ENCODE measurements at regions not wholly inside any gene's neighbourhood (a gene's known extent, or its start where the extent isn't known, plus 50 kb on each side); places are given as distances from the start of the nearest gene placed in this dataset.

- WGBS, 5 donors = 27 to 45% (median 30%) methylated on average over 3 of the region's 3 CpGs
- no peak overlapping the region for H3K27ac ChIP-seq
- intact Hi-C loops (cut with DNase I; ENCODE audit: low total_unique reads) = no loop called here
- no peak for TF ChIP-seq EP300 (IDR thresholded peaks at IDR 0.05)
- TF ChIP-seq CTCF (IDR thresholded peaks at IDR 0.05) = peak in 1 of 7 experiments; percentile 19
- H3K4me3 ChIP-seq = no peak overlapping the region
- DNase-seq = peak in 1 of 2 donors; percentile 13
- no peaks in the 10 kb centered on the region for H3K36me3 ChIP-seq
- H3K27me3 ChIP-seq = no peaks in the 10 kb centered on the region
- no peaks in the 10 kb centered on the region for H3K4me1 ChIP-seq
- no peaks in the 10 kb centered on the region for H3K9me3 ChIP-seq
Observed at GRCh38 chr4:36414248-36414647, 132.8 kb downstream of the DTHD1 start.

GRCh38 chr4:36417146-36417545 is 135.7 kb downstream of the DTHD1 start:
- intact Hi-C loops (cut with DNase I; ENCODE audit: low total_unique reads) = no loop called here
- H3K4me1 ChIP-seq = no peaks in the 10 kb centered on the region
- H3K27me3 ChIP-seq = peaks cover 0 to 8% (median 0%) of the 10 kb centered on the region in 3 donors

DNA sequence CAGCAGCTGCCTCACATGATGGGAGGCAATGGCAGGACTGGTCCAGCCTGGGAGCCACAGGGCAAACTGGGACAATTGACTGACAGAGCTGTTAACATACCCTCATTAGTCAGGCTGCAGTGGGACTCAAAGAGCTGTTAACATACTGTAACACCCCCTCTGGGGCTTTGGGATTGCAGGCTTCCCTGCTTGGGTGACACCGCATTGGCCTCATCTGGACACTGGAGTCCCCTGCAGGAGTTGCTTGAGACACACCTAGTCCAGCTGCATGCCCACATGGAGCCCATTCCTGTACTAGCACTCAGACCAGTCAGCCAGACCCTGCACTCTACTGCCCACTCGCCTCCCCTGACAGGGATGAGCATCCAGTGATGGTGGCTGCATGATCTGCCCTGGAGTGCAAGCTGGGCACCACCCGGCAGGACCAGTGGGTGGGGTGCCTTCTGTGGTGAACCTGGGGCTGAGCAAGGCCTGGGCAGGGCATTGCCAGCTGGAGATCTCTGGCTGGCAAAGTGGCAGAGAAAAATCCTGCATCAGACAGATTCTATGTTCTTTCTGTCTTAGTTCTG is 138.8 kb downstream of the DTHD1 start:
- TF ChIP-seq CTCF (IDR thresholded peaks at IDR 0.05) (no peak), POLR2AphosphoS5 (IDR thresholded peaks at IDR 0.05) (no peak), POLR2A (IDR thresholded peaks at IDR 0.05) (no peak), EP300 (IDR thresholded peaks at IDR 0.05) (no peak)
- Histone ChIP-seq H3K4me3 (no peak overlapping the region), H3K9me3 (no peaks in the 10 kb centered on the region), H3K36me3 (no peaks in the 10 kb centered on the region), H3K27ac (no peak overlapping the region), H3K27me3 (peaks cover 0 to 8% (median 0%) of the 10 kb centered on the region in 3 donors), H3K4me1 (no peaks in the 10 kb centered on the region)
- WGBS, 5 donors = 80 to 100% (median 90%) methylated on average over 2 to 3 of the region's 3 CpGs
- no peak for DNase-seq
- intact Hi-C loops (cut with DNase I; ENCODE audit: low total_unique reads) = no loop called here

More at GRCh38 chr4:36417146-36417545, 135.7 kb downstream of the DTHD1 start:
- WGBS, 5 donors = 79 to 90% (median 89%) methylated on average over 12 of the region's 12 CpGs
- DNase-seq = no peak
- Histone ChIP-seq H3K27ac (no peak overlapping the region), H3K36me3 (no peaks in the 10 kb centered on the region), H3K4me3 (no peak overlapping the region), H3K9me3 (no peaks in the 10 kb centered on the region)
- TF ChIP-seq CTCF (IDR thresholded peaks at IDR 0.05) (no peak), EP300 (IDR thresholded peaks at IDR 0.05) (no peak), POLR2A (IDR thresholded peaks at IDR 0.05) (no peak)

DNA sequence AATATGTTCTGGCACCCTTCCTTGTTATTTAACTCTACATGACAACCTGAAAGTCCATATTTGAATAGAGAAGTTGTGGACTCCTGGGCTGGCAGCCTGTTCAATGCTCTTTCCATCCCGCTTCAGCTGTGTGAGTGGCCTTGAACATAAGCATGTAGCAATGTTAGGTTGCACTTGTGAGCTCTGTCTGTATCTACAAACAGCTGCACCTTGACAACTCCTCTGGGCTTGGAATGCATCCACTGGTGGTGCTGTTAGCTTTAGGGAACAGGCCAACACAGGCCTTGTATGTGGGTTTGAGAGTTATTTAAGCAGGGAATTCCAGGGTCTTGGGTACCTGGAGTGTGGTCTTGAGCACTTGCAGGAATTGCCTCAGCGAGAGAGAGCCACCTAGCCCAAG is 141.2 kb downstream of the DTHD1 start:
- Histone ChIP-seq H3K27ac (no peak overlapping the region), H3K4me3 (no peak overlapping the region), H3K4me1 (no peaks in the 10 kb centered on the region), H3K9me3 (no peaks in the 10 kb centered on the region), H3K36me3 (no peaks in the 10 kb centered on the region), H3K27me3 (peaks cover 0 to 8% (median 0%) of the 10 kb centered on the region in 3 donors)
- WGBS, 5 donors = 83 to 93% (median 89%) methylated on average over 2 of the region's 2 CpGs
- no peak for TF ChIP-seq POLR2AphosphoS5 (IDR thresholded peaks at IDR 0.05)
- no peak for TF ChIP-seq EP300 (IDR thresholded peaks at IDR 0.05)
- TF ChIP-seq POLR2A (IDR thresholded peaks at IDR 0.05) = no peak
- no peak for DNase-seq
- intact Hi-C loops (cut with DNase I; ENCODE audit: low total_unique reads) = no loop called here

DNA sequence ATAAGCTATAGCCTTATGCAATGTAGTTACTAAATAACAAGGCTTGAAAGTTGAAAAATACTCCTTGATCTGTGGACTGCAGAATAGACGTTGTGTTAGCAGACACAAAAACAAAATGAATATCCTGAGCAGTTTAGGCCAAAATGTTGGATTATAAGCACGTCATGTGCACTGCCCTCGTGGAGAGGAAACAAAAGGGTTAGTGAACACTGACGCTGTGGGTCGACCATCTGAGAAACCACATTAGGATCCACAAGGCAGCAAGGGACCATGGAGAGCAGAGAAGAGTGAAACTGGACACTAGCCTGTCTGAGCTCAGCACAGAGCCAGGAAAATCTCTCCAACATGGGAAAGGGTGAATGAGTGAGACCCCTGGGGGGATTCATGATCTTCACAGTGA is 145.3 kb downstream of the DTHD1 start:
- intact Hi-C loops (cut with DNase I; ENCODE audit: low total_unique reads) = no loop called here
- no peaks in the 10 kb centered on the region for H3K27me3 ChIP-seq
- no peak for DNase-seq
- no peaks in the 10 kb centered on the region for H3K36me3 ChIP-seq
- H3K9me3 ChIP-seq = no peaks in the 10 kb centered on the region
- no peaks in the 10 kb centered on the region for H3K4me1 ChIP-seq
- no peak for TF ChIP-seq CTCF (IDR thresholded peaks at IDR 0.05)
- H3K27ac ChIP-seq = no peak overlapping the region
- WGBS, 5 donors = 77 to 90% (median 82%) methylated on average over 5 of the region's 5 CpGs
- no peak overlapping the region for H3K4me3 ChIP-seq

Measured in stomach (tissue), 8 donors.